SK-N-SH (cell line): ENCODE measurements at regions not wholly inside any gene's neighbourhood (a gene's known extent, or its start where the extent isn't known, plus 50 kb on each side); places are given as distances from the start of the nearest gene placed in this dataset.

ENCODE experiments used
- CTCF ChIA-PET: fragments of 300-600, 350-600 bp; formaldehyde crosslinking; extraction: SDS; loops from one replicate; lab custom pipeline; 2021; lab: Yijun Ruan, JAX
- POLR2A ChIA-PET: fragments of 350-600 bp; sonication (Branson Sonifier 250); formaldehyde crosslinking; extraction: SDS; loops from one replicate; lab custom pipeline; 2020; ENCODE audit warnings: antibody characterized with exemption, inconsistent platforms; lab: Yijun Ruan, JAX
- DNase-seq: peaks from one replicate; pipeline ENCODE4 v3.0.0; 2012
- H2AFZ ChIP-seq: fragments of 200-600 bp; sonication (generic); 2 replicates; pipeline ENCODE4 v1.8.1; 2016; ENCODE audit warnings: antibody characterized with exemption, mild to moderate bottlenecking, low read depth
- H3F3A ChIP-seq: fragments of 200-600 bp; sonication (generic); replicated peaks from 2 replicates; pipeline ENCODE3; 2016; ENCODE audit warnings: antibody characterized with exemption, mild to moderate bottlenecking; ENCODE audit not compliant: insufficient read depth
- H3K27ac ChIP-seq, 2 experiments: fragments of 200-500 bp in 1 of 2; fragments of 200-600 bp in 1 of 2; sonication (Bioruptor generic) in 1 of 2; sonication (generic), shearing (Covaris generic) in 1 of 2; 2 replicates each; pipeline versions ENCODE4 v1.5.1 to v1.6.1; 2014 to 2016; ENCODE audit warnings: low read depth in 2 of 2, inconsistent platforms in 1 of 2, low read length in 1 of 2, mild to moderate bottlenecking in 1 of 2, mixed read lengths in 1 of 2
- H3K27me3 ChIP-seq: fragments of 200-600 bp; sonication (generic), shearing (Covaris generic); 2 replicates; pipeline ENCODE4 v1.6.1; 2016; ENCODE audit warnings: mixed run types; ENCODE audit not compliant: insufficient read depth
- H3K36me3 ChIP-seq, 2 experiments: fragments of 200-500 bp in 1 of 2; fragments of 200-600 bp in 1 of 2; sonication (Bioruptor generic) in 1 of 2; sonication (generic) in 1 of 2; replicated peaks in 1 of 2; 2 replicates each; pipeline versions ENCODE3 to v1.5.1; 2014 to 2016; ENCODE audit warnings: low read length in 1 of 2, mild to moderate bottlenecking in 1 of 2; ENCODE audit not compliant: insufficient read depth in 2 of 2, control insufficient read depth in 1 of 2
- H3K4me1 ChIP-seq, 2 experiments: fragments of 200-500 bp in 1 of 2; fragments of 200-600 bp in 1 of 2; sonication (Bioruptor generic) in 1 of 2; sonication (generic), shearing (Covaris generic) in 1 of 2; 2 replicates each; pipeline versions ENCODE4 v1.5.1 to v1.6.1; 2014 to 2016; ENCODE audit warnings: low read depth in 1 of 2, low read length in 1 of 2, mixed run types in 1 of 2; ENCODE audit not compliant: insufficient read depth in 2 of 2, control insufficient read depth in 1 of 2
- H3K4me2 ChIP-seq: fragments of 200-600 bp; sonication (generic), shearing (Covaris generic); 2 replicates; pipeline ENCODE4 v1.6.1; 2017; ENCODE audit warnings: mixed run types
- H3K4me3 ChIP-seq, 2 experiments: fragments of 200-500 bp in 1 of 2; fragments of 200-600 bp in 1 of 2; sonication (Bioruptor generic) in 1 of 2; sonication (generic), shearing (Covaris generic) in 1 of 2; 2 replicates each; pipeline versions ENCODE4 v1.5.1 to v1.8.1; 2014 to 2016; ENCODE audit warnings: low read depth in 2 of 2, inconsistent platforms in 1 of 2, low read length in 1 of 2, mild to moderate bottlenecking in 1 of 2, mixed read lengths in 1 of 2, moderate library complexity in 1 of 2
- H3K79me2 ChIP-seq: fragments of 200-600 bp; sonication (generic); 2 replicates; pipeline ENCODE4 v1.8.1; 2017; ENCODE audit warnings: mild to moderate bottlenecking; ENCODE audit not compliant: insufficient read depth
- H3K9ac ChIP-seq: fragments of 200-600 bp; sonication (generic); 2 replicates; pipeline ENCODE4 v1.6.1; 2017; ENCODE audit warnings: mixed run types
- H3K9me2 ChIP-seq: fragments of 200-600 bp; sonication (generic); 2 replicates; pipeline ENCODE4 v1.6.1; 2017; ENCODE audit warnings: mixed run types
- H3K9me3 ChIP-seq: fragments of 200-600 bp; sonication (generic); 2 replicates; pipeline ENCODE4 v1.6.1; 2017; ENCODE audit warnings: mixed run types, mild to moderate bottlenecking, moderate library complexity
- H4K20me1 ChIP-seq: fragments of 200-600 bp; sonication (generic); 2 replicates; pipeline ENCODE4 v1.6.1; 2017; ENCODE audit warnings: mild to moderate bottlenecking, mixed run types; ENCODE audit not compliant: insufficient read depth
- CHD2 ChIP-seq: fragments of 150-350 bp; IDR thresholded peaks from 2 replicates; pipeline ENCODE4 v1.6.1; 2018; ENCODE audit warnings: low read length; ENCODE audit not compliant: partially characterized antibody
- EZH2phosphoT487 ChIP-seq: fragments of 200-600 bp; sonication (generic); IDR thresholded peaks from 2 replicates; pipeline ENCODE4 v1.6.1; 2017; ENCODE audit warnings: low read depth, mixed run types, mild to moderate bottlenecking, antibody characterized with exemption, moderate library complexity, borderline replicate concordance
- FOSL2 ChIP-seq: IDR thresholded peaks from 2 replicates; pipeline ENCODE4 v1.4.0; 2012; ENCODE audit warnings: low read depth, mild to moderate bottlenecking, moderate library complexity, borderline replicate concordance
- FOXJ3 ChIP-seq: sonication (generic); formaldehyde crosslinking; IDR thresholded peaks from 2 replicates; pipeline ENCODE4 v1.5.1; 2020; ENCODE audit warnings: mild to moderate bottlenecking, missing genetic modification reagents
- FOXM1 ChIP-seq: IDR thresholded peaks from 2 replicates; pipeline ENCODE4 v1.4.0; 2012; ENCODE audit warnings: low read depth, mild to moderate bottlenecking
- GABPA ChIP-seq: IDR thresholded peaks from 2 replicates; pipeline ENCODE4 v1.4.0; 2012; ENCODE audit warnings: low read depth, mild to moderate bottlenecking
- MEF2A ChIP-seq: IDR thresholded peaks from 2 replicates; pipeline ENCODE4 v1.4.0; 2012; ENCODE audit warnings: low read depth, borderline replicate concordance
- MXI1 ChIP-seq: IDR thresholded peaks from 2 replicates; pipeline ENCODE4 v1.6.1; 2012; ENCODE audit warnings: mild to moderate bottlenecking, low read depth, low read length, improper control_type of control experiment
- NRF1 ChIP-seq: IDR thresholded peaks from 2 replicates; pipeline ENCODE4 v1.6.1; 2012; ENCODE audit warnings: low read depth, mild to moderate bottlenecking, low read length
- POLR2AphosphoS5 ChIP-seq: IDR thresholded peaks from 2 replicates; pipeline ENCODE4 v1.6.1; 2012; ENCODE audit warnings: low read depth, low read length
- RAD21 ChIP-seq: IDR thresholded peaks from 2 replicates; pipeline ENCODE4 v1.6.1; 2012; ENCODE audit warnings: mild to moderate bottlenecking, low read length
- RCOR1 ChIP-seq: fragments of 150-350 bp; IDR thresholded peaks from 2 replicates; pipeline ENCODE4 v1.6.1; 2017; ENCODE audit warnings: antibody characterized with exemption, low read length
- RFX5 ChIP-seq: IDR thresholded peaks from 2 replicates; pipeline ENCODE4 v1.6.1; 2012; ENCODE audit warnings: mild to moderate bottlenecking, improper control_type of control experiment, low read length
- RXRA ChIP-seq: IDR thresholded peaks from 2 replicates; pipeline ENCODE4 v1.4.0; 2012; ENCODE audit warnings: low read depth, mild to moderate bottlenecking, borderline replicate concordance
- SMC3 ChIP-seq: IDR thresholded peaks from 2 replicates; pipeline ENCODE4 v1.6.1; 2012; ENCODE audit warnings: low read depth, low read length, improper control_type of control experiment
- TCF12 ChIP-seq: IDR thresholded peaks from 2 replicates; pipeline ENCODE4 v1.4.0; 2012
- TEAD4 ChIP-seq: IDR thresholded peaks from 2 replicates; pipeline ENCODE4 v1.4.0; 2012; ENCODE audit warnings: mild to moderate bottlenecking, borderline replicate concordance; ENCODE audit not compliant: insufficient read depth
- WGBS: methylation state at CpG from one replicate; pipeline ENCODE4 v1.1.6; 2017; ENCODE audit warnings: low lambda C conversion rate; 5-methylcytosine and 5-hydroxymethylcytosine counted together
- TF ChIP-seq, protein P1 (sequence below): fragments of 150-350 bp; IDR thresholded peaks from 2 replicates; pipeline ENCODE4 v1.6.1; 2017; ENCODE audit warnings: antibody characterized with exemption, low read length, low read depth, borderline replicate concordance
- TF ChIP-seq, protein P2 (sequence below): IDR thresholded peaks from 2 replicates; pipeline ENCODE4; 2012

DNA sequence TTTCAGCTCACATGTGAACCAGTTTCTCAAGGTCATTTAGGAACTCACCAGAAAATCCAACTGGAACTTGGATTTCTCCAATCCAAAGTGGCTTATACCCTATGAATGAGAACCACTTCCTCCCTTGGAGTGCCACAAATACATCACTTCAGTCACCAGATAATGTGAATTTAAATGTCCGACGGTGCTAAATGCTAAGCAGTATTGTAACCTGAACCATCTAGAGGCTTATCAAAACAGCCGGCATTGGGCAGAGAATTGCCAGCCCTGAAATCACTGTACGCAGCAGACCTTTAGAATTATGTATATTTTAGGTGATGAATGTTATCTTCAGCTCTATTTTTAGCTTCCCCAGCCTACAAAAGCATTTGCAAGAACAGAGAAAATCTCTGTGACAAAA is 76.8 kb upstream of the COX20 start:
- Histone ChIP-seq H3K27me3 (no peaks in the 10 kb centered on the region), H4K20me1 (no peaks in the 10 kb centered on the region)
- POLR2A ChIA-PET: no interaction called here
- TF ChIP-seq POLR2AphosphoS5 (no peak), SMC3 (no peak), FOXM1 (no peak), RXRA (no peak), GABPA (no peak), CHD2 (no peak), TEAD4 (no peak), RCOR1 (no peak), RAD21 (no peak), FOSL2 (no peak), RFX5 (no peak), TCF12 (no peak), EZH2phosphoT487 (no peak), NRF1 (no peak), MEF2A (no peak)
- TF ChIP-seq, protein P1, sequence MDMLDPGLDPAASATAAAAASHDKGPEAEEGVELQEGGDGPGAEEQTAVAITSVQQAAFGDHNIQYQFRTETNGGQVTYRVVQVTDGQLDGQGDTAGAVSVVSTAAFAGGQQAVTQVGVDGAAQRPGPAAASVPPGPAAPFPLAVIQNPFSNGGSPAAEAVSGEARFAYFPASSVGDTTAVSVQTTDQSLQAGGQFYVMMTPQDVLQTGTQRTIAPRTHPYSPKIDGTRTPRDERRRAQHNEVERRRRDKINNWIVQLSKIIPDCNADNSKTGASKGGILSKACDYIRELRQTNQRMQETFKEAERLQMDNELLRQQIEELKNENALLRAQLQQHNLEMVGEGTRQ: no peak
- TF ChIP-seq, protein P2, sequence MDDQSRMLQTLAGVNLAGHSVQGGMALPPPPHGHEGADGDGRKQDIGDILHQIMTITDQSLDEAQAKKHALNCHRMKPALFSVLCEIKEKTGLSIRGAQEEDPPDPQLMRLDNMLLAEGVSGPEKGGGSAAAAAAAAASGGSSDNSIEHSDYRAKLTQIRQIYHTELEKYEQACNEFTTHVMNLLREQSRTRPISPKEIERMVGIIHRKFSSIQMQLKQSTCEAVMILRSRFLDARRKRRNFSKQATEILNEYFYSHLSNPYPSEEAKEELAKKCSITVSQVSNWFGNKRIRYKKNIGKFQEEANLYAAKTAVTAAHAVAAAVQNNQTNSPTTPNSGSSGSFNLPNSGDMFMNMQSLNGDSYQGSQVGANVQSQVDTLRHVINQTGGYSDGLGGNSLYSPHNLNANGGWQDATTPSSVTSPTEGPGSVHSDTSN: no peak
- TF ChIP-seq, all 33 proteins: peak for 0
- Histone ChIP-seq H3K4me2 (no peak overlapping the region), H3K4me3 (no peak overlapping the region), H3K9me3 (no peaks in the 10 kb centered on the region), H2AFZ (no peak overlapping the region), H3K9ac (no peak overlapping the region), H3K4me1 (no peaks in the 10 kb centered on the region), H3K9me2 (no peaks in the 10 kb centered on the region), H3K36me3 (no peaks in the 10 kb centered on the region), H3F3A (peaks cover 10% of the 10 kb centered on the region), H3K79me2 (no peaks in the 10 kb centered on the region), H3K27ac (no peak overlapping the region)
- CTCF ChIA-PET: no interaction called here
- no peak for DNase-seq
- 97% methylated on average over 4 of the region's 4 CpGs for WGBS

DNA sequence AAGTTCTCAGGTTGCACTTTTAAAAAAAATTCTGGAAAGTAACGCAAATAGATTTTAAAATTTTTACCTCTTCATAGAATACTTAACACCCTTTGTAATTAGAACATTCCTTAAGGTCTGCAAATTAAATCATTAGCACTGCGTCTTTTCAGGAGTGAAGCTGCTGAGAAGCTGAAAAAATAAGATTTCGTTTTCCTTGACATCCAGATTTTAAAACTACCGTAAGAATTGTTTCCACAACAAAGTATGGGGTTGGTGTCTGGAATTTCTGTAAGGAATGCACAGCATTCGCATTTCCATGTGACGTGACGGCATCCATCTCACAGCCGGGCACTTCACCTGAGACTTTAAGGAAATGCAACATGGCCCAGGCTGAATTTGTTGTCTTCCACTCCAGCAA is 76.3 kb upstream of the COX20 start:
- no peak overlapping the region for H3K9ac ChIP-seq
- no peaks in the 10 kb centered on the region for H4K20me1 ChIP-seq
- WGBS: 97% methylated on average over 8 of the region's 8 CpGs
- TF ChIP-seq FOXJ3 (no peak), RAD21 (no peak), POLR2AphosphoS5 (no peak), MXI1 (no peak)
- TF ChIP-seq, all 33 proteins: peak for 0
- ChIA-PET POLR2A (no interaction called here), CTCF (no interaction called here)
- Histone ChIP-seq H3K36me3 (no peaks in the 10 kb centered on the region), H3K27me3 (no peaks in the 10 kb centered on the region), H2AFZ (no peak overlapping the region), H3K79me2 (no peaks in the 10 kb centered on the region), H3K27ac (no peak overlapping the region), H3K4me3 (no peak overlapping the region), H3K4me2 (no peak overlapping the region), H3K9me2 (no peaks in the 10 kb centered on the region), H3K4me1 (no peaks in the 10 kb centered on the region), H3K9me3 (no peaks in the 10 kb centered on the region), H3F3A (peaks cover 10% of the 10 kb centered on the region)
- DNase-seq: no peak
